ENCODE measurements at regions not wholly inside any gene's neighbourhood (a gene's known extent, or its start where the extent isn't known, plus 50 kb on each side); places are given as distances from the start of the nearest gene placed in this dataset.

- Histone ChIP-seq H3K27me3 (replicated peaks; ENCODE audit: control insufficient read depth, insufficient read depth, low read length, poor library complexity, severe bottlenecking) (no peaks in the 10 kb centered on the region), H3K4me1 (ENCODE audit: control insufficient read depth, insufficient read depth, low read length, poor library complexity, severe bottlenecking) (no peaks in the 10 kb centered on the region), H3K9me3 (ENCODE audit: control insufficient read depth, low read length) (no peaks in the 10 kb centered on the region), H3K27ac (ENCODE audit: insufficient read depth, low read length, poor library complexity, severe bottlenecking) (no peak overlapping the region), H3K36me3 (ENCODE audit: control insufficient read depth, insufficient read depth, low read length) (no peaks in the 10 kb centered on the region), H3K4me3 (ENCODE audit: insufficient read depth, low read depth, low read length, poor library complexity, severe bottlenecking) (no peak overlapping the region)
- DNase-seq = no peak
These were observed 94.4 kb upstream of the CLCN4 start for GRCh38 chrX:10062352-10062751.

GRCh38 chrX:10062980-10063379 is 93.8 kb upstream of the CLCN4 start:
- no peak for DNase-seq
- no peaks in the 10 kb centered on the region for H3K4me1 ChIP-seq (ENCODE audit: control insufficient read depth, insufficient read depth, low read length, poor library complexity, severe bottlenecking)
- H3K4me3 ChIP-seq (ENCODE audit: insufficient read depth, low read depth, low read length, poor library complexity, severe bottlenecking) = no peak overlapping the region
- no peaks in the 10 kb centered on the region for H3K27me3 ChIP-seq (replicated peaks; ENCODE audit: control insufficient read depth, insufficient read depth, low read length, poor library complexity, severe bottlenecking)
- no peak overlapping the region for H3K27ac ChIP-seq (ENCODE audit: insufficient read depth, low read length, poor library complexity, severe bottlenecking)
- H3K9me3 ChIP-seq (ENCODE audit: control insufficient read depth, low read length) = no peaks in the 10 kb centered on the region
- no peaks in the 10 kb centered on the region for H3K36me3 ChIP-seq (ENCODE audit: control insufficient read depth, insufficient read depth, low read length)

GRCh38 chrX:10064736-10065135 is 92.0 kb upstream of the CLCN4 start:
- H3K27me3 ChIP-seq (replicated peaks; ENCODE audit: control insufficient read depth, insufficient read depth, low read length, poor library complexity, severe bottlenecking) = no peaks in the 10 kb centered on the region
- H3K4me3 ChIP-seq (ENCODE audit: insufficient read depth, low read depth, low read length, poor library complexity, severe bottlenecking) = no peak overlapping the region
- H3K9me3 ChIP-seq (ENCODE audit: control insufficient read depth, low read length) = no peaks in the 10 kb centered on the region
- H3K4me1 ChIP-seq (ENCODE audit: control insufficient read depth, insufficient read depth, low read length, poor library complexity, severe bottlenecking) = no peaks in the 10 kb centered on the region
- no peaks in the 10 kb centered on the region for H3K36me3 ChIP-seq (ENCODE audit: control insufficient read depth, insufficient read depth, low read length)
- DNase-seq = no peak
- no peak overlapping the region for H3K27ac ChIP-seq (ENCODE audit: insufficient read depth, low read length, poor library complexity, severe bottlenecking)

- H3K27ac ChIP-seq (ENCODE audit: insufficient read depth, low read length, poor library complexity, severe bottlenecking) = no peak overlapping the region
- H3K36me3 ChIP-seq (ENCODE audit: control insufficient read depth, insufficient read depth, low read length) = no peaks in the 10 kb centered on the region
- no peak for DNase-seq
- peaks cover 2% of the 10 kb centered on the region for H3K4me1 ChIP-seq (ENCODE audit: control insufficient read depth, insufficient read depth, low read length, poor library complexity, severe bottlenecking)
- no peaks in the 10 kb centered on the region for H3K27me3 ChIP-seq (replicated peaks; ENCODE audit: control insufficient read depth, insufficient read depth, low read length, poor library complexity, severe bottlenecking)
- no peaks in the 10 kb centered on the region for H3K9me3 ChIP-seq (ENCODE audit: control insufficient read depth, low read length)
- H3K4me3 ChIP-seq (ENCODE audit: insufficient read depth, low read depth, low read length, poor library complexity, severe bottlenecking) = no peak overlapping the region
These were observed 85.9 kb upstream of the CLCN4 start for GRCh38 chrX:10070714-10071436.

GRCh38 chrX:10071451-10072144 is 85.2 kb upstream of the CLCN4 start:
- Histone ChIP-seq H3K4me3 (ENCODE audit: insufficient read depth, low read depth, low read length, poor library complexity, severe bottlenecking) (no peak overlapping the region), H3K27me3 (replicated peaks; ENCODE audit: control insufficient read depth, insufficient read depth, low read length, poor library complexity, severe bottlenecking) (no peaks in the 10 kb centered on the region), H3K36me3 (ENCODE audit: control insufficient read depth, insufficient read depth, low read length) (no peaks in the 10 kb centered on the region), H3K4me1 (ENCODE audit: control insufficient read depth, insufficient read depth, low read length, poor library complexity, severe bottlenecking) (peaks cover 2% of the 10 kb centered on the region), H3K9me3 (ENCODE audit: control insufficient read depth, low read length) (no peaks in the 10 kb centered on the region), H3K27ac (ENCODE audit: insufficient read depth, low read length, poor library complexity, severe bottlenecking) (no peak overlapping the region)
- DNase-seq = no peak

- peaks cover 2% of the 10 kb centered on the region for H3K4me1 ChIP-seq (ENCODE audit: control insufficient read depth, insufficient read depth, low read length, poor library complexity, severe bottlenecking)
- no peak for DNase-seq
- no peaks in the 10 kb centered on the region for H3K36me3 ChIP-seq (ENCODE audit: control insufficient read depth, insufficient read depth, low read length)
- no peaks in the 10 kb centered on the region for H3K27me3 ChIP-seq (replicated peaks; ENCODE audit: control insufficient read depth, insufficient read depth, low read length, poor library complexity, severe bottlenecking)
- H3K4me3 ChIP-seq (ENCODE audit: insufficient read depth, low read depth, low read length, poor library complexity, severe bottlenecking) = no peak overlapping the region
- no peak overlapping the region for H3K27ac ChIP-seq (ENCODE audit: insufficient read depth, low read length, poor library complexity, severe bottlenecking)
- H3K9me3 ChIP-seq (ENCODE audit: control insufficient read depth, low read length) = no peaks in the 10 kb centered on the region
These were observed 83.8 kb upstream of the CLCN4 start for GRCh38 chrX:10072786-10073568.

- Histone ChIP-seq H3K27me3 (replicated peaks; ENCODE audit: control insufficient read depth, insufficient read depth, low read length, poor library complexity, severe bottlenecking) (no peaks in the 10 kb centered on the region), H3K36me3 (ENCODE audit: control insufficient read depth, insufficient read depth, low read length) (no peaks in the 10 kb centered on the region), H3K27ac (ENCODE audit: insufficient read depth, low read length, poor library complexity, severe bottlenecking) (no peak overlapping the region), H3K9me3 (ENCODE audit: control insufficient read depth, low read length) (no peaks in the 10 kb centered on the region), H3K4me1 (ENCODE audit: control insufficient read depth, insufficient read depth, low read length, poor library complexity, severe bottlenecking) (peaks cover 2% of the 10 kb centered on the region), H3K4me3 (ENCODE audit: insufficient read depth, low read depth, low read length, poor library complexity, severe bottlenecking) (no peak overlapping the region)
- DNase-seq = no peak
These were observed 83.1 kb upstream of the CLCN4 start for GRCh38 chrX:10073671-10074070.

GRCh38 chrX:10074241-10074941 is 82.4 kb upstream of the CLCN4 start:
- no peaks in the 10 kb centered on the region for H3K36me3 ChIP-seq (ENCODE audit: control insufficient read depth, insufficient read depth, low read length)
- H3K27ac ChIP-seq (ENCODE audit: insufficient read depth, low read length, poor library complexity, severe bottlenecking) = no peak overlapping the region
- peaks cover 2% of the 10 kb centered on the region for H3K4me1 ChIP-seq (ENCODE audit: control insufficient read depth, insufficient read depth, low read length, poor library complexity, severe bottlenecking)
- H3K9me3 ChIP-seq (ENCODE audit: control insufficient read depth, low read length) = no peaks in the 10 kb centered on the region
- no peak overlapping the region for H3K4me3 ChIP-seq (ENCODE audit: insufficient read depth, low read depth, low read length, poor library complexity, severe bottlenecking)
- H3K27me3 ChIP-seq (replicated peaks; ENCODE audit: control insufficient read depth, insufficient read depth, low read length, poor library complexity, severe bottlenecking) = no peaks in the 10 kb centered on the region
- DNase-seq = no peak

GRCh38 chrX:10076765-10077164 is 80.0 kb upstream of the CLCN4 start:
- Histone ChIP-seq H3K9me3 (ENCODE audit: control insufficient read depth, low read length) (no peaks in the 10 kb centered on the region), H3K27ac (ENCODE audit: insufficient read depth, low read length, poor library complexity, severe bottlenecking) (no peak overlapping the region), H3K4me1 (ENCODE audit: control insufficient read depth, insufficient read depth, low read length, poor library complexity, severe bottlenecking) (no peaks in the 10 kb centered on the region), H3K4me3 (ENCODE audit: insufficient read depth, low read depth, low read length, poor library complexity, severe bottlenecking) (no peak overlapping the region), H3K36me3 (ENCODE audit: control insufficient read depth, insufficient read depth, low read length) (no peaks in the 10 kb centered on the region), H3K27me3 (replicated peaks; ENCODE audit: control insufficient read depth, insufficient read depth, low read length, poor library complexity, severe bottlenecking) (no peaks in the 10 kb centered on the region)
- no peak for DNase-seq

All from effector memory CD4-positive, alpha-beta T cell (primary cell).